Right lobe of liver (tissue), 4 donors: ENCODE measurements at regions not wholly inside any gene's neighbourhood (a gene's known extent, or its start where the extent isn't known, plus 50 kb on each side); places are given as distances from the start of the nearest gene placed in this dataset.

Experiments used
- CTCF ChIP-seq, 4 donors: fragments of 200-600 bp in 3 of 4; fragments of 450-650 bp in 1 of 4; IDR thresholded peaks; one replicate each; pipeline versions ENCODE4 v1.5.1 to v1.8.0; 2016 to 2022; ENCODE audit warnings: antibody characterized with exemption in 4 of 4, mild to moderate bottlenecking in 2 of 4
- POLR2A ChIP-seq: fragments of 450-650 bp; IDR thresholded peaks from one replicate; pipeline ENCODE4 v1.6.1; 2017; ENCODE audit warnings: antibody characterized with exemption, mild to moderate bottlenecking
- donor health status: DM: no; HTN: no; CAD: no.
- donor health status: DM: no; HTN: no; CAD: no.
- donor health status: DM: no; HTN: yes; CAD: no.

- TF ChIP-seq CTCF (IDR thresholded peaks at IDR 0.05), result no peak
- TF ChIP-seq POLR2A, result no peak
Measured at GRCh38 chr12:97630875-97631274, 168.3 kb downstream of the RMST start.
